ENCODE measurements at regions not wholly inside any gene's neighbourhood (a gene's known extent, or its start where the extent isn't known, plus 50 kb on each side); places are given as distances from the start of the nearest gene placed in this dataset.
"Not testable (repeated sequence)": the region's sequence is repeated elsewhere in the genome, so short reads cannot be mapped to it uniquely, and the experiment has no call there.

GRCh38 chr4:60487118-60487761, 712.9 kb upstream of the ADGRL3 start:
- not testable (repeated sequence) for TF ChIP-seq CTCF (IDR thresholded peaks at IDR 0.05; ENCODE audit: control extremely low read depth in 1 of 3, insufficient read depth in 1 of 3, low read depth in 1 of 3, low read length in 3 of 3); SP1 (IDR thresholded peaks at IDR 0.05; ENCODE audit: low read depth, low read length); SAP30 (IDR thresholded peaks at IDR 0.05; ENCODE audit: insufficient read depth, insufficient replicate concordance, low read length)
